ENCODE measurements at regions not wholly inside any gene's neighbourhood (a gene's known extent, or its start where the extent isn't known, plus 50 kb on each side); places are given as distances from the start of the nearest gene placed in this dataset.

DNA sequence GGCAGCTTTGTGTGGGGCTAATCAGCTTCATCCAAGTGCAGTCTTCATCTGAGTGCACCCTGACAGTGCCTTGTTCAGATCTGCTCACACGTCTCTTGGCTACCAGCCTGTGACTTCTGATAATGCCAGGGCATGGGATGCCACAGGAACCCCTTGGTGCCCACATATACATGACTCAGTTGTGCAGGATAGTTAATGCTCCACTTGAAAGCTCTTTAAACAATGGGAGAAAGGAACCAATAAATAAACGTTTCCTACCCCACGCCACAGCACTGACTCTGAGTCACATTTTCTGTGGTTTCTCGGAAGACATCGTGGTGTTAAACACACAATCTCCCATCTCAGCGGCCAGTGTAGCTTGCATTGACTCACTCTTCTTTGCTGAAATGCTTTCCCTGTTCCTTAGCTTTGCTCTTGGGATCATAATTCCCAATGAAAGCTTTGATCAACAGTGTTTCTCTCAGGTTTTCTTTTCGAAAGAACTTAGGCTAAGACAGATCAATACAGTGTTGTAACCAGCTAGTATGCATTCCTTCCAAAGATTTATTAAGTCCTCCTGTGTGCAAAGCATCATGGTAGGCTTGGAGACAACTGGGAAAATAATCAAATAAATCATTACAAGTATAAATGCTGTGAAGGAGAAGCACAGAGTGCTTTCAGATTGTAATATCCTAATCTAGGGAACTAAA is 142.0 kb downstream of the COPS8 start:
- Histone ChIP-seq H3K27me3 (replicated peaks; ENCODE audit: insufficient read depth, low read depth, low read length, poor library complexity) (no peaks in the 10 kb centered on the region), H3K4me1 (ENCODE audit: insufficient read depth, low read length, poor library complexity, severe bottlenecking) (peaks cover 14% of the 10 kb centered on the region), H3K4me3 (ENCODE audit: low read depth, low read length, poor library complexity, severe bottlenecking) (no peak overlapping the region), H3K36me3 (ENCODE audit: insufficient read depth, low read length, poor library complexity, severe bottlenecking) (no peaks in the 10 kb centered on the region), H3K27ac (ENCODE audit: low read depth, low read length, poor library complexity, severe bottlenecking) (no peak overlapping the region), H3K9me3 (ENCODE audit: low read depth, low read length, poor library complexity, severe bottlenecking) (no peaks in the 10 kb centered on the region)
- no peak for DNase-seq (ENCODE audit: low spot score)
- intact Hi-C loops (cut with micrococcal nuclease; ENCODE audit: unreplicated experiment) = no loop called here
- TF ChIP-seq EZH2 (IDR thresholded peaks at IDR 0.05; ENCODE audit: borderline replicate concordance, low read depth, low read length, poor library complexity, severe bottlenecking) (no peak), CTCF (conservative IDR thresholded peaks at IDR 0.05; ENCODE audit: low read depth, low read length) (no peak)
- ChIA-PET CTCF (no interaction called here), POLR2A (ENCODE audit: low non-redundant PET) (no interaction called here)
- BruUV-seq (replicated peaks) = no TSS peak

DNA sequence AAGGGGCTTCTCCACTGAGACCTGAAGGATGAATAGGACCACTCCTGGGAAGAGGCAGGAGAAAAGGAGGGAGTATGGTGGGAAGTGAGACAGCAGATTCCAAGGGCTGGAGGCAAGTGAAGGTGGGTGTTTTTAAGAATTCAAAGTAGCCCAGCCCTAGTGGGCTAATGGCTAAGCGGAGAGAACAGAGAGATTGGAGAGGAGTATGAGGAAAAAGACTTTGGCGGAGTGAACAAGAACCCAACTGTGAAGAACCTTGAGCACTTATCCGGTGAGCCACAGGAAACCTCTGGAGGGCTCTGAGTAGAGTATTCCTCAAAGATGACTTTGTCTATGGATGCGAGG is 142.6 kb downstream of the COPS8 start:
- no peak overlapping the region for H3K27ac ChIP-seq (ENCODE audit: low read depth, low read length, poor library complexity, severe bottlenecking)
- H3K4me1 ChIP-seq (ENCODE audit: insufficient read depth, low read length, poor library complexity, severe bottlenecking) = peaks cover 9% of the 10 kb centered on the region
- no peaks in the 10 kb centered on the region for H3K36me3 ChIP-seq (ENCODE audit: insufficient read depth, low read length, poor library complexity, severe bottlenecking)
- no peak overlapping the region for H3K4me3 ChIP-seq (ENCODE audit: low read depth, low read length, poor library complexity, severe bottlenecking)
- H3K9me3 ChIP-seq (ENCODE audit: low read depth, low read length, poor library complexity, severe bottlenecking) = no peaks in the 10 kb centered on the region
- intact Hi-C loops (cut with micrococcal nuclease; ENCODE audit: unreplicated experiment) = no loop called here
- no TSS peak for BruUV-seq (replicated peaks)
- POLR2A ChIA-PET (ENCODE audit: low non-redundant PET) = no interaction called here
- CTCF ChIA-PET = no interaction called here
- no peak for DNase-seq (ENCODE audit: low spot score)
- TF ChIP-seq EZH2 (IDR thresholded peaks at IDR 0.05; ENCODE audit: borderline replicate concordance, low read depth, low read length, poor library complexity, severe bottlenecking) (no peak), CTCF (conservative IDR thresholded peaks at IDR 0.05; ENCODE audit: low read depth, low read length) (no peak)
- no peaks in the 10 kb centered on the region for H3K27me3 ChIP-seq (replicated peaks; ENCODE audit: insufficient read depth, low read depth, low read length, poor library complexity)

DNA sequence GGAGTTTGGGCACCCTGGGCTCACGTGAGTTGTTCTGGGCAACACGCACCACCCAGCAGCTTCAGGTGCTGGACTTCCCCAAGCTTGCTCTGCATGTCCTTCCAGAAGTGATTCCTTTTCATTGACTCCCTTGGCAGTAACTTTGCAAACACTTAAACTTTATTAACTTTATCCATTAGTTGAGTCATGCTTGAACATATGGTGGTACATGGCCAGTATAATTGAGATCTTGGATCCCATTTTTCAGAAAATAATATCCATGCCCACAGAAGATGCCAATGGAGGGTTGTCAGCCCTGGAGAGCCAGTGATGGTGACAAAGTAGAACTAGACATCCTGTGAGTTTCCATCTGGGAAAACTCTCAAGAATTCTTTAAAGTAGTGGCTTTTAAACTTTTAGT is 144.2 kb downstream of the COPS8 start:
- no TSS peak for BruUV-seq (replicated peaks)
- H3K4me3 ChIP-seq (ENCODE audit: low read depth, low read length, poor library complexity, severe bottlenecking) = no peak overlapping the region
- no peaks in the 10 kb centered on the region for H3K4me1 ChIP-seq (ENCODE audit: insufficient read depth, low read length, poor library complexity, severe bottlenecking)
- H3K9me3 ChIP-seq (ENCODE audit: low read depth, low read length, poor library complexity, severe bottlenecking) = no peaks in the 10 kb centered on the region
- intact Hi-C loops (cut with micrococcal nuclease; ENCODE audit: unreplicated experiment) = no loop called here
- H3K27ac ChIP-seq (ENCODE audit: low read depth, low read length, poor library complexity, severe bottlenecking) = no peak overlapping the region
- CTCF ChIA-PET = no interaction called here
- no peaks in the 10 kb centered on the region for H3K27me3 ChIP-seq (replicated peaks; ENCODE audit: insufficient read depth, low read depth, low read length, poor library complexity)
- no peak for TF ChIP-seq CTCF (conservative IDR thresholded peaks at IDR 0.05; ENCODE audit: low read depth, low read length)
- no peak for TF ChIP-seq EZH2 (IDR thresholded peaks at IDR 0.05; ENCODE audit: borderline replicate concordance, low read depth, low read length, poor library complexity, severe bottlenecking)
- POLR2A ChIA-PET (ENCODE audit: low non-redundant PET) = no interaction called here
- no peak for DNase-seq (ENCODE audit: low spot score)
- no peaks in the 10 kb centered on the region for H3K36me3 ChIP-seq (ENCODE audit: insufficient read depth, low read length, poor library complexity, severe bottlenecking)

Measured in A673 (cell line).